Suprapubic skin (tissue), 4 donors: ENCODE measurements at regions not wholly inside any gene's neighbourhood (a gene's known extent, or its start where the extent isn't known, plus 50 kb on each side); places are given as distances from the start of the nearest gene placed in this dataset.
A peak's percentile ranks its signal among the peaks of the same experiment; 100 is the strongest.
"Not testable (repeated sequence)": the region's sequence is repeated elsewhere in the genome, so short reads cannot be mapped to it uniquely, and the experiment has no call there.

Experiments used
- DNase-seq, 2 donors: peaks; one replicate each; pipeline ENCODE4 v3.0.0-alpha.2; 2019; ENCODE audit warnings: low spot score in 2 of 2
- H3K27ac ChIP-seq: fragments of 200-600 bp; sonication (generic); one replicate; pipeline ENCODE4 v1.5.1; 2019
- H3K27me3 ChIP-seq: fragments of 200-600 bp; sonication (generic); one replicate; pipeline ENCODE4 v1.5.1; 2019
- H3K36me3 ChIP-seq: fragments of 200-600 bp; sonication (generic); one replicate; pipeline ENCODE4 v1.5.1; 2019
- H3K4me1 ChIP-seq: fragments of 200-600 bp; sonication (generic); one replicate; pipeline ENCODE4 v1.5.1; 2019
- H3K4me3 ChIP-seq: fragments of 200-600 bp; sonication (generic); one replicate; pipeline ENCODE4 v1.5.1; 2019; ENCODE audit warnings: mild to moderate bottlenecking
- H3K9me3 ChIP-seq: fragments of 200-600 bp; sonication (generic); one replicate; pipeline ENCODE4 v1.5.1; 2019
- EP300 ChIP-seq: sonication (generic); formaldehyde crosslinking; IDR thresholded peaks from one replicate; pipeline ENCODE4 v1.6.1; 2017; ENCODE audit warnings: antibody characterized with exemption
- POLR2A ChIP-seq, 2 donors: fragments of 450-650 bp; IDR thresholded peaks; one replicate each; pipeline ENCODE4 v1.6.1; 2017; ENCODE audit warnings: antibody characterized with exemption in 2 of 2, mild to moderate bottlenecking in 2 of 2, moderate library complexity in 2 of 2
- POLR2AphosphoS5 ChIP-seq, 3 donors: sonication (generic); formaldehyde crosslinking; IDR thresholded peaks; one replicate each; pipeline ENCODE4 v1.6.1; 2017; ENCODE audit warnings: antibody characterized with exemption in 3 of 3
- WGBS: methylation state at CpG from one replicate; pipeline ENCODE4 v1.1.5; 2018; 5-methylcytosine and 5-hydroxymethylcytosine counted together
- TF ChIP-seq, protein P1 (sequence below), 2 donors: fragments of 200-600 bp in 1 of 2; fragments of 450-650 bp in 1 of 2; sonication (generic) in 1 of 2; IDR thresholded peaks; one replicate each; pipeline ENCODE4 v1.5.1; 2016 to 2019; ENCODE audit warnings: antibody characterized with exemption in 2 of 2, mild to moderate bottlenecking in 1 of 2, moderate library complexity in 1 of 2

DNA sequence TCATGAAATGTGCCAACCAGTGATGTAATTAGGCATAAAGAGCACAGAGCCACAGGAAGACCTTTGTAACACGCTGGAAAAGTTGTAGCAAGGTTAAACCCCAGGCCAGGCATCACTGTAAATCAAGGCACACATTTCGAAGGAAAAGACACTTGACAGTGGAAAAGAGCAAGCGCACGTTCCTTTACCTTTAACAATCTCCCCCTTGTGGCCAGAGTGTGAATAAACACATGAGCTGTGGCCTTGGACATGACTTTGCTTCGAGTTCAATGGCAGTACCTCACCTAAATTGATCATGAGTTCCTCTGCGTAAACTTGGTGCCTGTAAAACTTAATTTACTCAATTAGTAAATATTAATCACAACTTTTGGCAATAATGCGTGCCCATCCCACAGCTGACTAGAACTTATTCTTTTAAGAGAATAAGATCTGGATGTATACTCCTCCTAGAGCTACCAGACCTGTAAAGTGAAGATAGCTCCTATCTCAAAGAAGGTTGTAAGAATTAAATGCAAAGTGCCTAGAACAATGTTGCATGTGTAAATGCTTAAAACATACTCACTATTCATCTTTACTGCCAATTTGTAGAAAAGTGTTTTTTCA lies 757.0 kb upstream of the NECTIN3 start:
- Histone ChIP-seq H3K36me3 (no peaks in the 10 kb centered on the region), H3K9me3 (no peaks in the 10 kb centered on the region), H3K4me3 (no peak overlapping the region), H3K27me3 (no peaks in the 10 kb centered on the region), H3K4me1 (no peaks in the 10 kb centered on the region), H3K27ac (no peak overlapping the region)
- TF ChIP-seq POLR2AphosphoS5 (IDR thresholded peaks at IDR 0.05) = no peak
- TF ChIP-seq, protein P1, sequence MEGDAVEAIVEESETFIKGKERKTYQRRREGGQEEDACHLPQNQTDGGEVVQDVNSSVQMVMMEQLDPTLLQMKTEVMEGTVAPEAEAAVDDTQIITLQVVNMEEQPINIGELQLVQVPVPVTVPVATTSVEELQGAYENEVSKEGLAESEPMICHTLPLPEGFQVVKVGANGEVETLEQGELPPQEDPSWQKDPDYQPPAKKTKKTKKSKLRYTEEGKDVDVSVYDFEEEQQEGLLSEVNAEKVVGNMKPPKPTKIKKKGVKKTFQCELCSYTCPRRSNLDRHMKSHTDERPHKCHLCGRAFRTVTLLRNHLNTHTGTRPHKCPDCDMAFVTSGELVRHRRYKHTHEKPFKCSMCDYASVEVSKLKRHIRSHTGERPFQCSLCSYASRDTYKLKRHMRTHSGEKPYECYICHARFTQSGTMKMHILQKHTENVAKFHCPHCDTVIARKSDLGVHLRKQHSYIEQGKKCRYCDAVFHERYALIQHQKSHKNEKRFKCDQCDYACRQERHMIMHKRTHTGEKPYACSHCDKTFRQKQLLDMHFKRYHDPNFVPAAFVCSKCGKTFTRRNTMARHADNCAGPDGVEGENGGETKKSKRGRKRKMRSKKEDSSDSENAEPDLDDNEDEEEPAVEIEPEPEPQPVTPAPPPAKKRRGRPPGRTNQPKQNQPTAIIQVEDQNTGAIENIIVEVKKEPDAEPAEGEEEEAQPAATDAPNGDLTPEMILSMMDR (IDR thresholded peaks at IDR 0.05) = peak; percentile 24 to 60
- no peak for TF ChIP-seq POLR2A (IDR thresholded peaks at IDR 0.05)
- no peak for TF ChIP-seq EP300
- WGBS = 30% methylated on average over 7 of the region's 7 CpGs
- DNase-seq = no peak

GRCh38 chr3:110318108-110318507 lies 753.5 kb upstream of the NECTIN3 start:
- DNase-seq = no peak
- TF ChIP-seq POLR2A (IDR thresholded peaks at IDR 0.05) (no peak), EP300 (no peak), POLR2AphosphoS5 (IDR thresholded peaks at IDR 0.05) (no peak)
- TF ChIP-seq, protein P1 (IDR thresholded peaks at IDR 0.05) = no peak
- Histone ChIP-seq H3K27ac (no peak overlapping the region), H3K27me3 (no peaks in the 10 kb centered on the region), H3K4me3 (no peak overlapping the region), H3K4me1 (no peaks in the 10 kb centered on the region), H3K9me3 (no peaks in the 10 kb centered on the region), H3K36me3 (no peaks in the 10 kb centered on the region)
- 71% methylated on average over 1 of the region's 1 CpG for WGBS

GRCh38 chr3:110323349-110323748 lies 748.3 kb upstream of the NECTIN3 start:
- Histone ChIP-seq H3K27ac (no peak overlapping the region), H3K9me3 (no peaks in the 10 kb centered on the region), H3K27me3 (no peaks in the 10 kb centered on the region), H3K4me1 (no peaks in the 10 kb centered on the region), H3K4me3 (no peak overlapping the region), H3K36me3 (no peaks in the 10 kb centered on the region)
- WGBS = 40% methylated on average over 1 of the region's 1 CpG
- TF ChIP-seq POLR2AphosphoS5 (IDR thresholded peaks at IDR 0.05) = no peak
- TF ChIP-seq, protein P1 (IDR thresholded peaks at IDR 0.05) = no peak
- TF ChIP-seq EP300 = no peak
- no peak for TF ChIP-seq POLR2A (IDR thresholded peaks at IDR 0.05)
- no peak for DNase-seq

- H3K9me3 ChIP-seq = no peaks in the 10 kb centered on the region
- no peaks in the 10 kb centered on the region for H3K36me3 ChIP-seq
- no peak for DNase-seq
- no peak overlapping the region for H3K4me3 ChIP-seq
- no peaks in the 10 kb centered on the region for H3K4me1 ChIP-seq
- WGBS = 38% methylated on average over 3 of the region's 3 CpGs
- no peak overlapping the region for H3K27ac ChIP-seq
- no peaks in the 10 kb centered on the region for H3K27me3 ChIP-seq
- TF ChIP-seq, protein P1 (IDR thresholded peaks at IDR 0.05) = no peak
- TF ChIP-seq POLR2A (IDR thresholded peaks at IDR 0.05) (no peak), EP300 (no peak), POLR2AphosphoS5 (IDR thresholded peaks at IDR 0.05) (no peak)
Measured at GRCh38 chr3:110324171-110324705, 747.4 kb upstream of the NECTIN3 start.

- no peak for DNase-seq
- WGBS = 92% methylated on average over 2 of the region's 2 CpGs
- no peak overlapping the region for H3K4me3 ChIP-seq
- H3K27me3 ChIP-seq = no peaks in the 10 kb centered on the region
- no peaks in the 10 kb centered on the region for H3K36me3 ChIP-seq
- no peak overlapping the region for H3K27ac ChIP-seq
- peaks cover 2% of the 10 kb centered on the region for H3K9me3 ChIP-seq
- no peak for TF ChIP-seq POLR2A (IDR thresholded peaks at IDR 0.05)
- no peak for TF ChIP-seq EP300
- TF ChIP-seq, protein P1 (IDR thresholded peaks at IDR 0.05) = no peak
- TF ChIP-seq POLR2AphosphoS5 (IDR thresholded peaks at IDR 0.05) = no peak
- H3K4me1 ChIP-seq = no peaks in the 10 kb centered on the region
Measured at GRCh38 chr3:110327870-110328269, 743.7 kb upstream of the NECTIN3 start.

DNA sequence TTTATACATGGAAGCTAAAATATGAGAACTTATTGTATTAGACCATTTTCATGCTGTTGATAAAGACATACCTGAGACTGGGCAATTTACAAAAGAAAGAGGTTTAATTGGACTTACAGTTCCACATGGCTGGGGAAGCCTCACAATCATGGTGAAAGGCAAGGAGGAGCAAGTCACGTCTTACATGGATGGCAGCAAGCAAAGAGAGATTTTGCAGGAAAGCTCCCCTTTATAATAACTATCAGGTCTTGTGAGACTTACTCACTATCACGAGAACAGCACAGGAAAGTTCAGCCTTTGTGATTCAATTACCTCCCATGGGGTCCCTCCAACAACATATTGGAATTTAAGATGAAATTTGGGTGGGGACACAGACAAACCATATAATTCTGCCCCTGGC lies 740.1 kb upstream of the NECTIN3 start:
- not testable (repeated sequence) for H3K9me3 ChIP-seq, H3K27me3 ChIP-seq, H3K27ac ChIP-seq, H3K4me1 ChIP-seq, DNase-seq, H3K4me3 ChIP-seq, H3K36me3 ChIP-seq
- 76% methylated on average over 2 of the region's 2 CpGs for WGBS
